Type B pancreatic cell (in vitro differentiated cells): ENCODE measurements at regions not wholly inside any gene's neighbourhood (a gene's known extent, or its start where the extent isn't known, plus 50 kb on each side); places are given as distances from the start of the nearest gene placed in this dataset.

Experiments
- DNase-seq: peaks from one replicate; pipeline ENCODE4 v3.0.0; 2021; ENCODE audit warnings: mixed read lengths; ENCODE audit not compliant: unreplicated experiment; ENCODE audit errors: extremely low spot score
- H3K27ac Mint-ChIP-seq: 2 replicates; pipeline ENCODE4 v1.8.0; 2021; ENCODE audit warnings: mild to moderate bottlenecking, mixed read lengths
- H3K27me3 Mint-ChIP-seq: 2 replicates; pipeline ENCODE4 v1.8.0; 2021; ENCODE audit warnings: mixed read lengths
- H3K36me3 Mint-ChIP-seq: 2 replicates; pipeline ENCODE4 v1.8.0; 2021; ENCODE audit warnings: mixed read lengths
- H3K4me1 Mint-ChIP-seq: one replicate; pipeline ENCODE4 v1.8.0; 2021; ENCODE audit warnings: mixed read lengths; ENCODE audit not compliant: unreplicated experiment
- H3K4me3 Mint-ChIP-seq: 2 replicates; pipeline ENCODE4 v1.8.0; 2021; ENCODE audit warnings: mild to moderate bottlenecking, mixed read lengths
- H3K9me3 Mint-ChIP-seq: 2 replicates; pipeline ENCODE4 v1.8.0; 2021; ENCODE audit warnings: mixed read lengths
- CTCF ChIP-seq: fragments of 200-600 bp; sonication (generic); conservative IDR thresholded peaks from 2 replicates; pipeline ENCODE4 v1.5.0; 2021; ENCODE audit warnings: antibody characterized with exemption, mild to moderate bottlenecking

DNA sequence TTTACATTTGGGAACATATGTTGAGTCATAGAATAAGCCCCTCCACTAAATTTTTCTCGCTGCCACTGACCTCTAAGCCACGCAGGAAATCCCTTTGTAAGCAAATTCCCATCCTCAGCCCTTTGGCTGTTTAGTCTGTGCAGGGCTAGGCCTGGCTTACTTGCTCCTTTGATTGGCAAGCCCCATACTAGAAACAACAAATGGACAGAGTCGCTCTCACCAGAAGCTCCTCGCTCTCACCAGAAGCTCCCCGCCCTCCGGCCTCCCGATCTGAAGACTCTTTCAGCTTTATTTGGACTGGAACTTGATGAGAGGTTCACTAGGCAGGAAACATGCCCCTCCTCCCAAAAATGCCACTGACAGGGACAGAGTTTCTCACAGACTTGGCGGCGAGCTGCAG lies 149.2 kb upstream of the EXOC2 start:
- Mint-ChIP-seq H3K4me1 (no peaks in the 10 kb centered on the region), H3K9me3 (peaks cover 6% of the 10 kb centered on the region), H3K27ac (no peak overlapping the region), H3K4me3 (no peak overlapping the region), H3K27me3 (peaks cover 5% of the 10 kb centered on the region), H3K36me3 (no peaks in the 10 kb centered on the region)
- DNase-seq: no peak
- TF ChIP-seq CTCF: no peak

DNA sequence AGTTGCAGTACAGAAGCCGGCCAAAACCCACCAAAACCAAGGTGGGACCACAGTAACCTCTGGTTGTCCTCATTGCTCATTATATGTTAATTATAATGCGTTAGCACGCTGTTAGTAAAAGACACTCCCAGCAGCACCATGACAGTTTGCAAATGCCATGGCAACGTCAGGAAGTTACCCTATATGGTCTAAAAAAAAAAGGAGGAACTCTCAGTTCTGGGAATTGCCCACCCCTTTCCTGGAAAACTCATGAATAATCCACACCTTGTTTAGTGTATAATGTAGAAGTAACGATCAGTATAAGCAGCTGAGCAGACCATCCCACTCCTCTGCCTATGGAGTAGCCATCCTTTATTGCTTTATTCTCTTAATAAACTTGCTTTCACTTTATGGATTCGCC lies 148.6 kb upstream of the EXOC2 start:
- Mint-ChIP-seq H3K27ac (no peak overlapping the region), H3K27me3 (peaks cover 8% of the 10 kb centered on the region), H3K4me3 (no peak overlapping the region), H3K4me1 (no peaks in the 10 kb centered on the region), H3K36me3 (no peaks in the 10 kb centered on the region), H3K9me3 (peaks cover 6% of the 10 kb centered on the region)
- no peak for TF ChIP-seq CTCF
- DNase-seq: no peak

- no peak for DNase-seq
Observed at GRCh38 chr6:839201-839600, 146.3 kb upstream of the EXOC2 start.

DNA sequence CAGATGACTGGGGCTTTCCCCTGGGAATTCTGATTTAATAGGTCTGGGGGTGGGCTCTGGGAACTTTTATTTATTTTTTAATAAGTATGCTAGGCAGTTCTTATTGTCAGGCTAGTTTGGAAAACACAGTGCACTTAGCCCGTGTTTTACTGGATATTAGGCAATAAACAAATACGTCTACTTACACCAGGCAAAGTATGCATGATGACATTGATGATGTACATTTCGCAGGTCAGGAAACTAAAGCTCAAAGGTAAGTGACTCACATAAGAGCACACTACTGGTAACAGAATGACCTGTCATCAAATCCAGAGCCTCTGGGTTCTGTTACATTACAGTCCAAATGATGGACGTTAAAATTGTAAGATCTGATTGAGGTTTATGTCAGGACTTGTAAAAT lies 144.4 kb upstream of the EXOC2 start:
- TF ChIP-seq CTCF: no peak
- H3K27me3 Mint-ChIP-seq: peaks cover 7% of the 10 kb centered on the region
- H3K9me3 Mint-ChIP-seq: peaks cover 6% of the 10 kb centered on the region
- H3K4me1 Mint-ChIP-seq: no peaks in the 10 kb centered on the region
- H3K27ac Mint-ChIP-seq: no peak overlapping the region
- no peak for DNase-seq
- H3K36me3 Mint-ChIP-seq: no peaks in the 10 kb centered on the region
- no peak overlapping the region for H3K4me3 Mint-ChIP-seq

More at GRCh38 chr6:839201-839600, 146.3 kb upstream of the EXOC2 start:
- no peak overlapping the region for H3K27ac Mint-ChIP-seq
- H3K27me3 Mint-ChIP-seq: peaks cover 7% of the 10 kb centered on the region
- H3K4me1 Mint-ChIP-seq: no peaks in the 10 kb centered on the region
- no peak for TF ChIP-seq CTCF
- no peaks in the 10 kb centered on the region for H3K36me3 Mint-ChIP-seq
- peaks cover 6% of the 10 kb centered on the region for H3K9me3 Mint-ChIP-seq
- H3K4me3 Mint-ChIP-seq: no peak overlapping the region

DNA sequence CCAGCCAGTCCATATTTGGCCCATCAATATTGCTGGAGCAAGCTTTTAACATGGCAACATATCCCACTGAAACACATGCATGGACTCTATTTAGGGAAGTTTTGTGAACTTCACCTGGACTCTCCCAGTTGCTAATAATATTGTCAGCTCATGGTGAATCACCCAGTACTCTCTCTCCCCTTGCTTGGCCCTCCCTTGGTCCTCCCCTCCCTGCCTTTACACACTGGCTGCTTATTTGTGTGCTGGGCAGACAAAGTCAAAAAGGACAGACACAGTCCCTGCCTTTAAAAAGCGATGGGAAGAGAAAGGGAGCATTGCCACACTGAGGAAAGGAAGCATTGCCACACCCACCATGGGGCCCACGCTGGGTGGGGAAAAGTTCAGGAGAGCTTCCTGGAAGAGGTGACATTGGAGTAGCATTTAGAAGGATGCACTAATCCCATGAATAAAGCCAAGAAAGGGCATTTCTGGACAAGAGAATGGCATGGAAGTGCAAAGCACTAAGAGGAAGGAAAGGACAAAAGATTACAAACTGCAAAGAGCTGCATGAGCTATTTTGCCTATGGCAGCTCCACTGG lies 143.4 kb upstream of the EXOC2 start:
- Mint-ChIP-seq H3K27me3 (peaks cover 7% of the 10 kb centered on the region), H3K36me3 (no peaks in the 10 kb centered on the region), H3K9me3 (peaks cover 8% of the 10 kb centered on the region), H3K4me1 (no peaks in the 10 kb centered on the region), H3K4me3 (no peak overlapping the region), H3K27ac (no peak overlapping the region)
- TF ChIP-seq CTCF: no peak
- DNase-seq: no peak
